GM12872 (cell line): ENCODE measurements at regions not wholly inside any gene's neighbourhood (a gene's known extent, or its start where the extent isn't known, plus 50 kb on each side); places are given as distances from the start of the nearest gene placed in this dataset.

Source experiments
- TF ChIP-seq, protein P1 (sequence below): IDR thresholded peaks from 3 replicates; pipeline ENCODE4 v1.5.1; 2011; ENCODE audit warnings: low read depth, mild to moderate bottlenecking, low read length, moderate library complexity; ENCODE audit not compliant: insufficient read depth

DNA sequence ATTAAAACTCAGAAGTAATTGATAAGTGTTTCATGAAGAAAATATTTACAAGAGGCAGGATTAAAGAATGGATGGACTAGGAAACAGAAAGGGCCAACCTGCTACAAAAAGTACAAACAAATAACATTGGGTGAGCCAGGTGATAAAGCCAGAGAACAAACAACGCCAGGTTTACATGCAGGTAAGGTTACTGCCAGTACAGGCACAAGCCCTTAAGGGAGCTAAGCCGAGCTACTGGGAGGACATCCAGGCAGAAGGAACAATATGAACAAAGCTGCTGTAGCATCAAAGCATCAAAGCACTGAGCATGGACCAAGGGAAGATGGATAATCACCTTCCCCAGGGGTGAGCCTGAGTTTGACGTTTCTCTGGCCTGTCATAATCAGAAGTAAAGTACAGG is 380.7 kb downstream of the SEC16B start:
- TF ChIP-seq, protein P1, sequence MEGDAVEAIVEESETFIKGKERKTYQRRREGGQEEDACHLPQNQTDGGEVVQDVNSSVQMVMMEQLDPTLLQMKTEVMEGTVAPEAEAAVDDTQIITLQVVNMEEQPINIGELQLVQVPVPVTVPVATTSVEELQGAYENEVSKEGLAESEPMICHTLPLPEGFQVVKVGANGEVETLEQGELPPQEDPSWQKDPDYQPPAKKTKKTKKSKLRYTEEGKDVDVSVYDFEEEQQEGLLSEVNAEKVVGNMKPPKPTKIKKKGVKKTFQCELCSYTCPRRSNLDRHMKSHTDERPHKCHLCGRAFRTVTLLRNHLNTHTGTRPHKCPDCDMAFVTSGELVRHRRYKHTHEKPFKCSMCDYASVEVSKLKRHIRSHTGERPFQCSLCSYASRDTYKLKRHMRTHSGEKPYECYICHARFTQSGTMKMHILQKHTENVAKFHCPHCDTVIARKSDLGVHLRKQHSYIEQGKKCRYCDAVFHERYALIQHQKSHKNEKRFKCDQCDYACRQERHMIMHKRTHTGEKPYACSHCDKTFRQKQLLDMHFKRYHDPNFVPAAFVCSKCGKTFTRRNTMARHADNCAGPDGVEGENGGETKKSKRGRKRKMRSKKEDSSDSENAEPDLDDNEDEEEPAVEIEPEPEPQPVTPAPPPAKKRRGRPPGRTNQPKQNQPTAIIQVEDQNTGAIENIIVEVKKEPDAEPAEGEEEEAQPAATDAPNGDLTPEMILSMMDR = no peak

DNA sequence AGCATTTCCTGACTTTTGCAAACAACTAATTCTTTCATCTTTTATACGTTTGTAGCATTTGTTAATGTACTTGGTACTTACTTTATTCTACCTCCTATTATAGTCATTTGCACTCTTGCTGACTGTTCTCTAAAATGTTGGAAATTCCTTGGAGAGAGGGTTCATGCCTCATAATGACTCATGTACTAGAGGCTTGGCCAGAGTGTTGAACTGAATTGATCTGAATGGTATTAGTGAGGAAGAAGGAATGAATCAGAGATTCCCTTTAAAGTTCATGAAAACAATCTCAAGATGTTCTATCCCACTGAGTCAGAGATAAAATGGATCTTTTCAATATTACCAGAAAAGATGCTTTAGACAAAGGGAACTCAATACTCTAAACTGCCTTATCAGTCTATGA is 383.4 kb downstream of the SEC16B start:
- TF ChIP-seq, protein P1 = no peak

DNA sequence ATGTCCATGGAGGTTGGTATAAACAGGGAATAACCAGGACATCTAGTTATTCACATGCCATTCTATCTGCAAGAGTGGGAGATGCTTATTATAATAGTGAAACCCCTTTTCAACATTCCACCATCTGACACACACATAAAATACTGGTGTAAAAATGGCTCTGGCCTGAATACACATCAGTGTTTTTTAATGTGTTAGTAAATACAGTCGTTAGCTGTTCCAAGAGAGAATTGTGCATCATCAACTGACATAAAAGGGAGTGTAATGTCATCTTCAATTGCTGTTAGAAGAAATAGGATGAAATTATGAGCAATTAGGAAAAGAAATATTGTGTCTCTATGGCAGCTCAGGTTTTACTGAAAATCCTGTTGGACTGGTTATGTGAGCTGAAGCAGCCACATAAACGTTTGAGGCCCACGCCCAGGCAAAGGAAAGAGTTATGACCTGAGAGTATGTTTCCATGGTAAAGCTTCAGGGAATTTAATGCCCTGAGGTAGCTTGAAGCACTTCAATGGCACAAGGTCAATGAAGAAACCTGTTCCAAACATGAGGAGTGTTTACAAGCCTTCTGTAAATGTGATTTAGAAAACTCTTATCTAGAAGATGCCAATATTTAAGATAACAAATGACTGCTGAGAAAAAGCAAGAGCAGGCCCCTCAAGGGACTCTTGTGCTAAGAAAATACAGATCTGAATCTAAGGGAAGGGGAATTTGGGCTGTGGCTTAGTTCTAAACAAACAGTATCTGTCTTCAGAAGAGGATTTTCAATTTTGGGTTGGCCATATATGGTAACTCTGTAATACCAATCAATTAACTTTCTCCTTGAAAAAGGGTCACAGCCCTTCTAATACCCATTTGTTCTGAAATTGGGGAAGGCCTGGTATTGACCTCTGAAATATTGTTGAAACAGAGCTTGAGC is 384.3 kb downstream of the SEC16B start:
- TF ChIP-seq, protein P1 = no peak

DNA sequence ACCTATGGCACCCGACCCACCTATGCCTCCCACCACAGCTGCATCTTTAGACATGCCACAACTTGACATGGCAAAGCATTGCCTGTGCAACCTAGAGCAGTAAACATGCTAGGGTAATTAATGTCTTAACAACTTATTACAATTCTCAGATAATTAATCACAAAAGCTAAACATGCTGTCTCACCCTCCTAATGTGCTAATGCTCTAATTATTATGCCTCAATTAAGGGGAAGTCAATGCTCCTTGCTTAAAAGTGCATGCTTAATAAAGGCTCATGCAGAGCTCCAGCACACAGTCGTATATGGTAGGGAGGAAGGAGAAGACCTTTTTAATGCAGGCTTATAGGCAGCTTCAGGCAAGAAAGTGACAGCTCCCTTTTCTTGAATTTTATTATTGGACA is 396.0 kb downstream of the SEC16B start:
- TF ChIP-seq, protein P1 = no peak

DNA sequence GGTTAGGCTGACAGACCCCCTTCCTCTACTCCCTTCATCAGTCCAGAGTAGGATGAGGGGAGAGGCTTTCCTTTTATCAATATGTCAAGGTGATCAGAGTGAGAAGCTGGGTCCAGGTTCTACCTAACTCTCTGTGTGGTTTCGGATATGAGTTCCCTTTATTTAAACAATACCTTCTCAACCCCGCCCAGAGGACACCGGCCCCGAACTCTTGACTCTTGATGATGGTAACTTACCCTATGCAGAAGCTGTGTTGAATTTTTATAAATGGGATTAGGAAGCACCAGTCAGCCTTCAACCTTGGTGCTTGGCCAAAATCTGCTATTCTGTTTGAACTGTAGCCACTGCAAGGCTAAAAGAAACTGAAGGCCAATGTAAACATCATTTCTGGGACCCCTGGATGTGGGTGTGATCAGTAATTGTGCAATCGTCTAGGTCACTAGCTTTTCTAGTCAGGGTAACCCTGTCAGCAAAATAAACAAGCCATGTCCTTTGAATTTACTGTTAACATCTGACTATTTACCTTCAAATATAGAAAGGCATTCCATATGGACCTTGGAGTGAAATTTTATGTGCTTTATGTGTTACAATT is 398.3 kb downstream of the SEC16B start:
- TF ChIP-seq, protein P1 = no peak

DNA sequence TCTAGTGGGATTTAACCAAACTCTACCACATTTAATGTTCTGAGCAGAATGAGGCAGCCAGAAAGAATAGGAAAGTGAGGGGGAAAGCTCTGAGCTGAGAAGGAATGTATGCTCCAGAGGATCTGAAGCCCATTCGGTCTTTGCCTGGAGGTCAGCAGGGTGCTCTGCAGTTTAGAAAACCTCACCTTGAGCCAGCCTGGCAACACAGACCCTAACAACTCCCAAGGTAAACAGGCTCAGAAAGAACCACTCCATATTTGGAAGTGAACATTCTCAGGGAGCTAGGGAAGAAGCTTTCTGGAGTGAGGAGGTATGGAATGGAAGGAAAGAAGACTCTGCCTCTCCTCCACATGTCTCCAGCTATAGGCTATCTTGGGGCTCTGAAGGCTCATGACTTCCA is 398.8 kb downstream of the SEC16B start:
- TF ChIP-seq, protein P1 = no peak

DNA sequence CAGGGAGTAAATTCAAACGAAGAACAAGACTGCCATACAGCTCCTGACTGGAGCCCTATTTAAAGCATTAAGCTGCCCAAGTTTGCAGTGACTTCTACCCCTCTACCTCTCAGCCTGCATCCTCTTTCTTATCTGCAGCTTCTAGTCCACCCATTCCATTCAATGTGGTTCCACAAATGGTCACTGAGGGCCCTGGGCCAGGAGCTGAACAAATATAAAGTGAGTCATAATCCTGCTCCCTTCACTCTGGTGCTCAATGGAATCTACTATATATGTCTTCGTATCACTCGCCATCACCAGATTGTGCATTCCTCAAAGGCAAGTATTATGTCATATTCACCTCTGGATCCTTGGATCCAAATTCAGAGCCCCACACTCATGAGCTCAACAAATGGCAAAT is 398.7 kb downstream of the BRINP2 start:
- TF ChIP-seq, protein P1 = no peak
